ENCODE measurements at regions not wholly inside any gene's neighbourhood (a gene's known extent, or its start where the extent isn't known, plus 50 kb on each side); places are given as distances from the start of the nearest gene placed in this dataset.

DNA sequence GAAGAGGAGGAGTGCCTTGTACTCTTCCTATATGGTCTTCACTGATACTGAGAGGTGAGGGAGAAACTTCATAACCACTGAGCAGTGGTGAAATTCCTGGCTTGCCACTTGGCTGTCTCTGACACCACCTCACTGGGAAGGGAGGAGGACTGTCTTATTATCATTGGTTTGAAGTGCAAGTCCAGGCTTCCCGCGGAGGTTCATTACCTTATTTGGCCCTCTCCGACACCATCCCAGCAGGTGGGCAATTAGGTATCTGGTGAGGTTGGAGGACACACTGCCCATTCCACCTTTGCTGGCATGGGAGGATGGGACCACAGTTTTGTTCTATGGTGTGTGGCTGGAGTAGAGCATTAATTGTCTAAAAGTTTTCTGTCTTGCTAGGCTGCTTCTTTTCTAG is 206.1 kb downstream of the LHFPL1 start:
- TF ChIP-seq, protein P1, sequence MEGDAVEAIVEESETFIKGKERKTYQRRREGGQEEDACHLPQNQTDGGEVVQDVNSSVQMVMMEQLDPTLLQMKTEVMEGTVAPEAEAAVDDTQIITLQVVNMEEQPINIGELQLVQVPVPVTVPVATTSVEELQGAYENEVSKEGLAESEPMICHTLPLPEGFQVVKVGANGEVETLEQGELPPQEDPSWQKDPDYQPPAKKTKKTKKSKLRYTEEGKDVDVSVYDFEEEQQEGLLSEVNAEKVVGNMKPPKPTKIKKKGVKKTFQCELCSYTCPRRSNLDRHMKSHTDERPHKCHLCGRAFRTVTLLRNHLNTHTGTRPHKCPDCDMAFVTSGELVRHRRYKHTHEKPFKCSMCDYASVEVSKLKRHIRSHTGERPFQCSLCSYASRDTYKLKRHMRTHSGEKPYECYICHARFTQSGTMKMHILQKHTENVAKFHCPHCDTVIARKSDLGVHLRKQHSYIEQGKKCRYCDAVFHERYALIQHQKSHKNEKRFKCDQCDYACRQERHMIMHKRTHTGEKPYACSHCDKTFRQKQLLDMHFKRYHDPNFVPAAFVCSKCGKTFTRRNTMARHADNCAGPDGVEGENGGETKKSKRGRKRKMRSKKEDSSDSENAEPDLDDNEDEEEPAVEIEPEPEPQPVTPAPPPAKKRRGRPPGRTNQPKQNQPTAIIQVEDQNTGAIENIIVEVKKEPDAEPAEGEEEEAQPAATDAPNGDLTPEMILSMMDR (IDR thresholded peaks at IDR 0.05; ENCODE audit: borderline replicate concordance, extremely low read depth, low read length, poor library complexity, severe bottlenecking): no peak
- TF ChIP-seq EZH2 (IDR thresholded peaks at IDR 0.05; ENCODE audit: borderline replicate concordance, low read depth, low read length, severe bottlenecking): no peak
